GM03348 (cell line): ENCODE measurements at regions not wholly inside any gene's neighbourhood (a gene's known extent, or its start where the extent isn't known, plus 50 kb on each side); places are given as distances from the start of the nearest gene placed in this dataset.
"Not testable (repeated sequence)": the region's sequence is repeated elsewhere in the genome, so short reads cannot be mapped to it uniquely, and the experiment has no call there.

ENCODE experiments used
- DNase-seq: peaks from one replicate; pipeline ENCODE4 v3.0.0; 2012; ENCODE audit warnings: low spot score

- no peak for DNase-seq
These were observed 119.3 kb upstream of the NAA20 start for GRCh38 chr20:19897891-19898290.

- no peak for DNase-seq
These were observed 115.9 kb upstream of the NAA20 start for GRCh38 chr20:19901226-19901625.

GRCh38 chr20:19903168-19903811 lies 113.9 kb upstream of the NAA20 start:
- peak; percentile 24 for DNase-seq

DNA sequence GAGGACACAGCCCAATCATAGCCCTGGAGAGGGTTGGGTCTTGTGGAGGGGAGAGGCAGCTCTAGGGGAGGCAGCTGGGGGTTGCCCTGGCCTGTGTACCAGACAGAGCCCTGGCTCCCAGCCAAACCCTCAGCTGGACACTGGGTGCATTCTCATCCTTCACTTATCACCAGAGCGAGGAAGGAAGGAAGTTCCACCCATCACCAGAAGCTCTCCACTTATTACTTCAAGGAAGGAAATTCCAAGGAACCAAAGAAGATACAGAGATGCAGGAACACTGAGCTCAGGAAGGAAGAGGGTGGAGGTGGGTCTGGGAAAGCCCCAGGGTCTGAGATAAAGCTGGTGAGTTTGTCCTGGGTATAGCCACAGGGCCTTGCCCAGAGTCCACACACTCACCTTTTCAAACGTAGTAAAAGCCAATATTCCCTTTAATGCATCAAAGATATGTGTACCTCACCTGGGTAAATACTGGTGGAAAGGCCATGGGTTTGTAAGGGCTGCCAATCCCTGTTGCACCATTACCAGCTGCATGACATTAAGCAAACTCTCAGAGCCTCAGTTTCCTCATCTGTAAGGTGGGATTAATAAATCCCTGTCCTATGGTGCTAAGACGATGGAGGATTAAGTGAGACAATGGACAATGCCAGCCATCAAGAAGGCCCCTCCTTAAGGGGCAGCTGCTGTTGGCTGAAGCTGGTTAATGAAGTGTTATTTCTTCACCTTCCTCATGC lies 109.7 kb upstream of the NAA20 start:
- no peak for DNase-seq

GRCh38 chr20:19908576-19908975 lies 108.6 kb upstream of the NAA20 start:
- no peak for DNase-seq

DNA sequence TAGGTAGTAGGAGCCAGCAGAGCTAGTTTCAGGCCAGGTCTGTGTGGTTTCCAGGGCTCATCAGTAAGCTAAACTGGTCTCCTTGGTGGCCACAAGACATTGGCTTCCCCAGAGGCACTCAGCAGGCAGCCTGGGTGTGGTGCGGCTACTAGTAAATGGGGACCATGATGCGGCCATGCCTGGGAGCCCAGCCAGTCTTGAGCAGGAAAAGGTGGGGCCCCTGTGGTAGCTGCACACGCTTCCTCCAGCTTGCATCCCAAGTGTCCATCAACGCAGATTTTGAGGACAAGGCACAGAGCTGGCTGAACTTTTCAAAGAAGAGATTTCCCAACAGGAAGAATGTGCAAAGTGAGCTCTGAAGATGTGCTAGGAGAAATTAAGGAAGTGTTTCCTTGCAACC lies 107.4 kb upstream of the NAA20 start:
- DNase-seq, result peak; percentile 24

DNA sequence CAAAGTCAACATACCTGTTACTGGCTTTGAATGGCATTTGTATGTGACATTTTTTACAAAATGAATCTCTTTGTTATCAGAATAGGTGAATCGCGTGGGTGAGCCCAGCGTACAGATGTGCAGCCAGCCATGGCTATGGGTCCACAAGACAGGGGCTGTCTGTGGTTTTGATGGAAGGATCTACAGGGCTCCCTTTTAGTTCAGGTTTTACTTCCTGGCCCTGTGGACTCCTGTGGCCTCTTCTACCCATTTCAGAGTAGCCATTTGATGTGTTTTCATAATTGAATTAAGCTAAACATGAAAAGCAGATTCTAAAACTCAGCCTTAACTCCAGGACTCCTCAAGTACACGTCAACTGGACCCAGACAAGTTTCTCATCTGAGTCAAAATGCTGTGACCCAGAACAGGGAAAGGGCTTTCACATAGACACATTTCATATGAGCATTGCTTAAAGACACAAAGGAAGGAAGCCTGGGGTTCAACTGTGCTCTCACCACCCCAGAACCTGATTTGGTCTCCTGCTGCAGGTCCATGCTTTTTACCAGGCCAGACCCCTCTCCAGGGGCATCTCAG lies 105.3 kb upstream of the NAA20 start:
- no peak for DNase-seq

DNA sequence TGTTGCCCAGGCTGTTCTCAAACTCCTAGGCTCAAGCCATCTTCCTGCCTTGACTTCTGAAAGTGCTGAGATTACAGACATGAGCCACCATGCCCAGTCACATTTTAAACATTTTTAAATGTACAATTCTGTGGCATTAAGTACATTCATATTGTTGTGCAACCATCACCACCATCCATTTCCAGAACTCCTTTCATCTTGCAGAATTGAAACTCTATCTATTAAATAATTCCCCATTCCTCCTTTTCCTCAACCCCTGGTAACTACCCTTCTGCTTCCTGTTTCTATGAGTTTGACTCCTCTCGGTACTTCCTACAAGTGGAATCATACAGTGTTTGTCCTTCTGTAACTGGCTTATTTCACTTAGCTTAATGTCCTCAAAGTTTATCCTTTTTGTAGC lies 103.8 kb upstream of the NAA20 start:
- DNase-seq, result no peak

GRCh38 chr20:19913927-19914614 lies 103.1 kb upstream of the NAA20 start:
- DNase-seq, result no peak

GRCh38 chr20:19915111-19915798 lies 101.9 kb upstream of the NAA20 start:
- no peak for DNase-seq

DNA sequence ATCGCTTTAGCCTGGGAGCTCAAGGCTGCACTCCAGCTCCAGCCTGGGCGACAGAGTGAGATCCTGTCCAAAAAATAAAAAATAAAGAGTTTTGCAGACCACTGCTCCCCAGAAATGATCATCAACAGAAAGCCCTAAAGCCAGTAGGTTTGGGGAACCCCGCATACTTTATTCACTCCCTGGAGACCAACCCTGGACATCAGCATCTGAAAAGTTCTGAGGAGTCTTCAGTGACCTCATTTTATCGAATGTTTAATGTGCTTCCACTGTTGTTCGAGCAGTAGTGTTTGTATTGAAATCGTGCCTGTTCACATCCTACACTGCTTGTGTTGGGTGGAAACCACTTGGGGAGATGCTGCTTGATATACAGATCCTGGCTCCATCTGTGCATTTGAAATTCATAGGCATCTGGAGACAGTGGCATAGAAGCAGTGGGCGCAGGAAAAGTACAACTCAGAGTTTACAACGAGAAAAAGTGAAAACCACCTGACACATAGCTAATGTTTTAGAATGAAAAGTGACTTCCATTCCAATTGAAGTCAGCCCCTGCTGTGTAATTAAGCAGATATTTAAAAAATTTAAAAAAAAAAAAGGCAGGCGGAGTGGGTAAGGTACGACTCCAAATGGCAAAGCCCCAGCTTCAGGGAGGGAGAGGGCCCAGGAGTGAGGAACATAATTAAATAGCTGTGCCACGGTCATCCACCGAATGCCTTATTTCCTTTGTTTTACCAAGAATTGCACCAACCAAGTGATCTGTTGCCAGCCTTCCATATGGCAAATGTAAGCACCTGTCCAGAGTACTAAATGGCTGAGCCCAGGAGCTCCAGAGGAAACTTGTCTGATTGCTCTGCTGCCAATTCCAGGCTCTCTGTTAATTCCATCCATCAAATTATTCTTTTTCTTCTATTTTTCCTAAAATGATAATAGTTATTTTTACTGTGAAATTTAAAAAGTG lies 100.4 kb upstream of the NAA20 start:
- DNase-seq, result no peak

DNA sequence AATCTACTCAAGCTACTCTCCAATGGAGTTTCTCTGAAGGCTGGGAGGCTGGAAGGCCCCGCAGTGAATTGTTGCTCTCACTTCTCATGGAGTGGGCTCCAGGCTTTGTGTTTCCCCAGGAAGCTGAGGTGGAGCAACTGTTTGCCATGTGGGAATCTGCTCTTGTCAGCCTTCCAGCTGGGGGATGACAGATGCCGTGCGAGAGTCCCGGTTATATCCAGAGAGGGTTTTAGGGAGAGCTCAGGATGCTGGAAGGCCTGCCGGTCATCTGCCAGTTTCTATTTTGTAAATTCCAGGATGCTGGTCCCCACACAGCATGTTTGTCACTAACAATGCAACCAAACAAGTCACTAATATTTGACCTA lies 98.2 kb upstream of the NAA20 start:
- DNase-seq, result no peak

- no peak for DNase-seq
These were observed 96.6 kb upstream of the NAA20 start for GRCh38 chr20:19920381-19921138.

GRCh38 chr20:19921284-19921793 lies 95.8 kb upstream of the NAA20 start:
- DNase-seq, result peak; percentile 72

DNA sequence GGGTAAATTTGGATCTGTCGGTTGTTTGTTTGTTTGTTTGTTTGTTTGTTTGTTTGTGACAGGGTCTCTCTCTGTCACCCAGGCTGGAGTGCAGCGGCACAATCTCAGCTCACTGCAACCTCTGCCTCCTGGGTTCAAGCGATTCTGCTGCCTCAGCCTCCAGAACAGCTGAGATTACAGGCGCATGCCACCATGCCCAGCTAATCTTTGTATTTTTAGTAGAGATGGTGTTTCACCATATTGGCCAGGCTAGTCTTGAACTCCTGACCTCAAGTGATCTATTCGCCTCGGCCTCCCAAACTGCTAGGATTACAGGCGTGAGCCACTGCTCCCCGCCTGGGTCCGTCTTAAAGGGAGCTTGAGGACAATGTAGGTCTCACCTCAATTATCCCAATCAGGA lies 95.3 kb upstream of the NAA20 start:
- DNase-seq, result not testable (repeated sequence)

GRCh38 chr20:19922716-19923115 lies 94.4 kb upstream of the NAA20 start:
- DNase-seq, result no peak

DNA sequence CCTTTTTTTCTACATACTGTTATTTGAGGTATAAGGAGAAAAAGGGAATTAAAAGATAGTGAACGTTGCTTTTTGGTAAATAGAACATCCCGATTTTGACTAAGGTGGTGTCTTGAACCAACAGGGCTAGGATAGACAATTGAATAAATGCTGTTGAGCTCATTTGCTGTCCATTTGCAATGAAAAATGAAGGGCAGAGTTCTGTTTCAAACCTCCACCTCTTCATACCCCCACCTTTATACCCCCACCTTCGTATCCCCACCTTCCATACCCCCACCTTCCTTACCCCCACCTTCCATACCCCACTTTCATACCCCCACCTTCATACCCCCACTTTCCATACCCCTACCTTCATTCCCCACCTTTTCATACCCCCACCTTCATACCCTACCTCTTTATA lies 93.4 kb upstream of the NAA20 start:
- DNase-seq, result no peak

DNA sequence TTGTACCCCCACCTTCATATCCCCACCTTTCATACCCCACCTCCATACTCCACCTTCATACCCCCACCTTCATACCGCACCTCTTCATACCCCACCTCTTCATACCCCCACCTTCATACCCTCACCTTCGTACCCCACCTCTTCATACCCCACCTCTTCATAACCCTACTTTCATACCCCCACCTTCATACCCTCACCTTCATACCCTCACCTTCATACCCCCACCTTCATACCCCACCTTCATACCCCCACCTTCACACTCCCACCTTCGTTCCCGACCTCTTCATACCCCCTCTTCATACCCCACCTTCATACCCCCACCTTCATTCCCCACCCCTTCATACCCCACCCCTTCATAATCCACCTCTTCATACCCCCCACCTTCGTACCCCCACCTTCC lies 92.9 kb upstream of the NAA20 start:
- no peak for DNase-seq

DNA sequence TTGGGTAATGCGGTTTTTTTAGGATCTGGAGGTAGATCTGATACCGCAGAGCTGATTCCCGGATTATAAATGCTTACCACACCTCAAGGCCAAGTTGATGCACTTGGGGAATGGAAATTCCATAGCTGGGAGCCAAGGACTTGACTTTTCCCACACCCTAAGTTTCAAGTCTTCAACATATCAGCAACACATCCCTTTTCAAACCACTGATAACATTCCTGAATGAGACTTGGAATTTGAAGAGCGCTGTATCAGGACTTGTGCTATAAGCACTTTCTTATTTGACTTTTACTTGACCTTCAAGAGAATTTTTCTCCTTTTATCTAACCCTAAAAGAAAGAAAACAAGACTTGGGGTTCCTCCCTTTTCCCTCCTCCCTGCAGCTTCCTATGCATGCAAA lies 90.6 kb upstream of the NAA20 start:
- no peak for DNase-seq

GRCh38 chr20:19928328-19929011 lies 88.7 kb upstream of the NAA20 start:
- no peak for DNase-seq
